Neuronal stem cell (in vitro differentiated cells): ENCODE measurements at regions not wholly inside any gene's neighbourhood (a gene's known extent, or its start where the extent isn't known, plus 50 kb on each side); places are given as distances from the start of the nearest gene placed in this dataset.

ENCODE experiments used
- DNase-seq: peaks from one replicate; pipeline ENCODE4 v3.0.0-alpha.2; 2013; ENCODE audit warnings: low spot score
- H2AFZ ChIP-seq: one replicate; pipeline ENCODE4 v1.6.1; 2013; ENCODE audit warnings: mild to moderate bottlenecking, low read length, inconsistent platforms
- H2AK5ac ChIP-seq: 2 replicates; pipeline ENCODE4 v1.6.1; 2013; ENCODE audit warnings: low read depth, mild to moderate bottlenecking, inconsistent platforms, low read length, moderate library complexity, mixed read lengths
- H2BK120ac ChIP-seq: 2 replicates; pipeline ENCODE4 v1.6.1; 2013; ENCODE audit warnings: low read depth, mild to moderate bottlenecking, inconsistent platforms, low read length, moderate library complexity, mixed read lengths
- H2BK12ac ChIP-seq: one replicate; pipeline ENCODE4 v1.6.1; 2013; ENCODE audit warnings: low read length, inconsistent platforms
- H2BK15ac ChIP-seq: 2 replicates; pipeline ENCODE4 v1.6.1; 2013; ENCODE audit warnings: mild to moderate bottlenecking, low read length, inconsistent platforms, mixed read lengths
- H2BK5ac ChIP-seq: one replicate; pipeline ENCODE4 v1.6.1; 2013; ENCODE audit warnings: inconsistent platforms, mild to moderate bottlenecking, low read length, moderate library complexity
- H3K14ac ChIP-seq: one replicate; pipeline ENCODE4 v1.6.1; 2013; ENCODE audit warnings: low read length, inconsistent platforms
- H3K18ac ChIP-seq: 2 replicates; pipeline ENCODE4 v1.6.1; 2013; ENCODE audit warnings: low read length, inconsistent platforms
- H3K23ac ChIP-seq: 2 replicates; pipeline ENCODE4 v1.6.1; 2013; ENCODE audit warnings: low read depth, mild to moderate bottlenecking, mixed read lengths, low read length, inconsistent platforms; ENCODE audit not compliant: poor library complexity
- H3K27ac ChIP-seq: replicated peaks from 3 replicates; pipeline ENCODE4 v1.5.1; 2013; ENCODE audit warnings: low read length, inconsistent platforms
- H3K27me3 ChIP-seq, 3 experiments: 2 replicates each; pipeline ENCODE4 v1.6.1; 2013; ENCODE audit warnings: low read length in 3 of 3, mild to moderate bottlenecking in 2 of 3, inconsistent platforms in 1 of 3, low read depth in 1 of 3, mixed read lengths in 1 of 3, moderate library complexity in 1 of 3; ENCODE audit not compliant: control insufficient read depth in 3 of 3, insufficient read depth in 3 of 3
- H3K36me3 ChIP-seq, 2 donors: replicated peaks in 1 of 2; 2 replicates each; pipeline ENCODE4 v1.6.1; 2013; ENCODE audit warnings: low read length in 2 of 2; ENCODE audit not compliant: control insufficient read depth in 2 of 2, insufficient read depth in 2 of 2
- H3K4ac ChIP-seq: 2 replicates; pipeline ENCODE4 v1.6.1; 2013; ENCODE audit warnings: inconsistent platforms, mild to moderate bottlenecking, low read length, moderate library complexity
- H3K4me1 ChIP-seq, 2 donors: 1 replicate in 1 of 2; 2 replicates in 1 of 2; pipeline ENCODE4 v1.6.1; 2013; ENCODE audit warnings: low read length in 2 of 2, low read depth in 1 of 2; ENCODE audit not compliant: control insufficient read depth in 2 of 2, insufficient read depth in 1 of 2
- H3K4me2 ChIP-seq: one replicate; pipeline ENCODE4 v1.6.1; 2013; ENCODE audit warnings: mild to moderate bottlenecking, low read length, inconsistent platforms; ENCODE audit not compliant: insufficient read depth, poor library complexity, severe bottlenecking
- H3K4me3 ChIP-seq, 2 donors: 2 replicates each; pipeline ENCODE4 v1.5.1; 2013; ENCODE audit warnings: low read length in 2 of 2, mild to moderate bottlenecking in 2 of 2, inconsistent platforms in 1 of 2, moderate library complexity in 1 of 2
- H3K79me1 ChIP-seq: one replicate; pipeline ENCODE4 v1.6.1; 2013; ENCODE audit warnings: low read depth, mild to moderate bottlenecking, inconsistent platforms, low read length, moderate library complexity
- H3K9ac ChIP-seq: one replicate; pipeline ENCODE4 v1.6.1; 2013; ENCODE audit warnings: mild to moderate bottlenecking, low read depth, low read length, inconsistent platforms; ENCODE audit not compliant: poor library complexity
- H3K9me3 ChIP-seq, 2 donors: replicated peaks in 1 of 2; 2 replicates each; pipeline versions ENCODE3 to v1.6.1; 2013; ENCODE audit warnings: low read length in 2 of 2, mild to moderate bottlenecking in 2 of 2, inconsistent platforms in 1 of 2, low read depth in 1 of 2, mixed read lengths in 1 of 2, moderate library complexity in 1 of 2; ENCODE audit not compliant: control insufficient read depth in 2 of 2, insufficient read depth in 1 of 2
- H4K8ac ChIP-seq: one replicate; pipeline ENCODE4 v1.6.1; 2013; ENCODE audit warnings: low read depth, mild to moderate bottlenecking, inconsistent platforms, low read length, moderate library complexity
- H4K91ac ChIP-seq: one replicate; pipeline ENCODE4 v1.6.1; 2013; ENCODE audit warnings: low read length, low read depth, mild to moderate bottlenecking, inconsistent platforms; ENCODE audit not compliant: poor library complexity
- WGBS, 2 donors: extraction: QIAGEN DNeasy Blood & Tissue Kit; methylation state at CpG; one replicate each; pipeline ENCODE4 v1.1.7; 2013; ENCODE audit warnings: missing lambda C conversion rate in 2 of 2, mixed read lengths in 1 of 2; ENCODE audit not compliant: insufficient read length in 2 of 2, insufficient replicate concordance in 1 of 2; ENCODE audit errors: extremely low coverage in 2 of 2; 5-methylcytosine and 5-hydroxymethylcytosine counted together

GRCh38 chr13:73268306-73268705, 209.5 kb downstream of the KLF5 start:
- no peak overlapping the region for H3K9ac ChIP-seq

GRCh38 chr13:73266640-73267180, 207.9 kb downstream of the KLF5 start:
- no peak overlapping the region for H2BK5ac ChIP-seq

More at GRCh38 chr13:73268306-73268705, 209.5 kb downstream of the KLF5 start:
- Histone ChIP-seq H3K4me3 (no peak overlapping the region), H2BK12ac (no peak overlapping the region), H4K91ac (no peak overlapping the region), H2BK15ac (no peak overlapping the region), H3K4me2 (no peak overlapping the region), H3K36me3 (no peaks in the 10 kb centered on the region), H3K23ac (no peak overlapping the region), H2AK5ac (no peak overlapping the region), H3K4ac (no peak overlapping the region), H2AFZ (no peak overlapping the region), H3K14ac (no peak overlapping the region), H3K79me1 (no peaks in the 10 kb centered on the region), H3K9me3 (no peaks in the 10 kb centered on the region), H3K27me3 (no peaks in the 10 kb centered on the region), H2BK120ac (no peak overlapping the region), H2BK5ac (no peak overlapping the region), H4K8ac (no peak overlapping the region), H3K18ac (no peak overlapping the region), H3K27ac (no peak overlapping the region), H3K4me1 (no peaks in the 10 kb centered on the region)
- WGBS, 2 donors: no CpG with 5 or more reads among the region's 1 CpG
- DNase-seq: no peak

GRCh38 chr13:73262862-73263627, 204.2 kb downstream of the KLF5 start:
- no peak overlapping the region for H2BK12ac ChIP-seq

More at GRCh38 chr13:73266640-73267180, 207.9 kb downstream of the KLF5 start:
- no peak overlapping the region for H3K9ac ChIP-seq
- WGBS, 2 donors: no CpG with 5 or more reads among the region's 3 CpGs
- no peak overlapping the region for H2BK120ac ChIP-seq
- no peaks in the 10 kb centered on the region for H3K9me3 ChIP-seq
- no peak overlapping the region for H3K14ac ChIP-seq
- no peak overlapping the region for H4K8ac ChIP-seq
- H3K23ac ChIP-seq: no peak overlapping the region
- no peaks in the 10 kb centered on the region for H3K79me1 ChIP-seq
- H2AK5ac ChIP-seq: no peak overlapping the region
- H4K91ac ChIP-seq: no peak overlapping the region
- no peaks in the 10 kb centered on the region for H3K4me1 ChIP-seq
- no peaks in the 10 kb centered on the region for H3K27me3 ChIP-seq
- H3K4me3 ChIP-seq: no peak overlapping the region
- H2AFZ ChIP-seq: no peak overlapping the region
- H3K4me2 ChIP-seq: no peak overlapping the region
- no peak overlapping the region for H2BK12ac ChIP-seq
- H3K4ac ChIP-seq: no peak overlapping the region
- H3K18ac ChIP-seq: no peak overlapping the region
- H3K36me3 ChIP-seq: no peaks in the 10 kb centered on the region
- H3K27ac ChIP-seq: no peak overlapping the region
- H2BK15ac ChIP-seq: no peak overlapping the region
- DNase-seq: no peak

GRCh38 chr13:73261739-73262216, 203.0 kb downstream of the KLF5 start:
- H3K9me3 ChIP-seq: no peaks in the 10 kb centered on the region
- H3K14ac ChIP-seq: no peak overlapping the region
- H2BK15ac ChIP-seq: no peak overlapping the region
- no peak overlapping the region for H4K91ac ChIP-seq
- no peaks in the 10 kb centered on the region for H3K4me1 ChIP-seq
- no peak for DNase-seq
- no CpG with 5 or more reads among the region's 4 CpGs for WGBS, 2 donors
- no peak overlapping the region for H3K4me2 ChIP-seq
- H3K27me3 ChIP-seq: no peaks in the 10 kb centered on the region
- no peaks in the 10 kb centered on the region for H3K79me1 ChIP-seq
- no peak overlapping the region for H3K23ac ChIP-seq
- no peak overlapping the region for H3K4me3 ChIP-seq
- no peak overlapping the region for H4K8ac ChIP-seq
- H3K27ac ChIP-seq: no peak overlapping the region
- no peaks in the 10 kb centered on the region for H3K36me3 ChIP-seq
- H2BK12ac ChIP-seq: no peak overlapping the region
- H2AK5ac ChIP-seq: no peak overlapping the region
- no peak overlapping the region for H2BK120ac ChIP-seq
- no peak overlapping the region for H3K4ac ChIP-seq
- no peak overlapping the region for H3K18ac ChIP-seq
- no peak overlapping the region for H2AFZ ChIP-seq
- H2BK5ac ChIP-seq: no peak overlapping the region
- H3K9ac ChIP-seq: no peak overlapping the region

More at GRCh38 chr13:73262862-73263627, 204.2 kb downstream of the KLF5 start:
- H3K79me1 ChIP-seq: no peaks in the 10 kb centered on the region
- no peak for DNase-seq
- H3K14ac ChIP-seq: no peak overlapping the region
- no peak overlapping the region for H4K91ac ChIP-seq
- no peak overlapping the region for H3K9ac ChIP-seq
- no peaks in the 10 kb centered on the region for H3K27me3 ChIP-seq
- no peaks in the 10 kb centered on the region for H3K9me3 ChIP-seq
- H3K27ac ChIP-seq: no peak overlapping the region
- no peak overlapping the region for H3K4ac ChIP-seq
- no peak overlapping the region for H2BK5ac ChIP-seq
- H4K8ac ChIP-seq: no peak overlapping the region
- H2AFZ ChIP-seq: no peak overlapping the region
- no peak overlapping the region for H3K4me2 ChIP-seq
- no peaks in the 10 kb centered on the region for H3K36me3 ChIP-seq
- H2AK5ac ChIP-seq: no peak overlapping the region
- no peak overlapping the region for H3K18ac ChIP-seq
- no peaks in the 10 kb centered on the region for H3K4me1 ChIP-seq
- H3K23ac ChIP-seq: no peak overlapping the region
- no CpG with 5 or more reads among the region's 5 CpGs for WGBS, 2 donors
- no peak overlapping the region for H2BK120ac ChIP-seq
- no peak overlapping the region for H2BK15ac ChIP-seq
- H3K4me3 ChIP-seq: no peak overlapping the region
